GM19239 (cell line): ENCODE measurements at regions not wholly inside any gene's neighbourhood (a gene's known extent, or its start where the extent isn't known, plus 50 kb on each side); places are given as distances from the start of the nearest gene placed in this dataset.

ENCODE experiments used
- DNase-seq: peaks from one replicate; pipeline ENCODE4 v3.0.0; 2011; ENCODE audit warnings: low spot score; ENCODE audit not compliant: insufficient read length
- FAIRE-seq: peaks from 2 replicates; lab custom pipeline; 2011; peaks lifted over from hg19 to GRCh38; lab: Jason Lieb, UNC

DNA sequence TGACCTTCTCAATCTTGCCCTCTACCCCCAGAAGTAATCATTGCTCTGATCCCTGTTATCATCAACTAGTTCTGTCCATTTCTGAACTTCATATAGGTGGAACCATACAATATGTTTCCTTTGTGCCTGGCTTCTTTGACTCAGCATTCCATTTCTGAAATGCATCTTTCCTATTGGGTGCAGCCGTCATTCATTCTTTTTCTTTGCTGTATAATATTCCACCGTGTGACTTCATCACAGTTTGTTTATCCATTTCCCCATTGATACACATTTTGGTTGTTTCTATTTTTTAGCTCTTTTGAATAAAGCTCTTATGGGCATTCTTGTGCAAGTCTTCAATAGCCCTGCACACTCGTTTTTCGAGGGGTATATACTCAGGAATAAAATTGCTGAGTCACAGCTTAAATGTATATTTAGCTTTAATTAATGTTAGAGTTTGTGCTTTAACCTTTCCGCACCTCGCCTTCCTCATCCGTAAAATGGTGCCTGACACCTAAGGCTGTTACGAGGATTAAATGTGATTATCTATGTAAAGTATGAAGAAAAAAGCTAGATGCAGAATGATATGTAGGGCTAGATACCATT is 491.6 kb downstream of the MIAT start:
- FAIRE-seq (no peak), DNase-seq (no peak)

DNA sequence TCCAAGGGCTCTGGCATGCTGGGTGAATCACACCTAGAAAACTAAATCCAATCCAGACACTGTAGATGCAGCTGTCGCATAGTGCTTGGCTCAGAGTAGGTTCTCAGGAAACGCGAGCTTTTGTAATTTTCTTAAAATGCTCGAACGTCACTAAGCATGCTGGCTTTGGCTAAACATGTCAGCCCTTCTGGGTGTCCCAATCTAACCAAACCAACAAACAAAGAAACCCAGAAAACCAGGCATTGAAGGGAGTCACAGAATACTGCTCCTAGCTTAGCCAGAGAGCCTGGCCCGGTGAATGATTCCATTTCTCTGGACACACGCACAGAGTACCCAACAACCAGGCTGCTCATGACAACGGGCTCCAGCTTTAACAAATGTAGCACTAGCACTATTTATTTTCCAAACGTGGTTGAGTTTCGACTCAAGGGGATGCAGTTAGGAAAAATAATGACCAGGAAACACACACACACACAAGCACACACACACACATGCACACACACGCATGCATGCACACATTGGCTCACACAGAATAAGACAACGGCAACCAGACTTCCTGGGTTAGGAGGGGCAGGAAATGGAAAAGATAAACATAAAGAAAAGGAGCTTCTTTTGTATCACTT is 492.6 kb downstream of the MIAT start:
- DNase-seq (no peak), FAIRE-seq (no peak)

DNA sequence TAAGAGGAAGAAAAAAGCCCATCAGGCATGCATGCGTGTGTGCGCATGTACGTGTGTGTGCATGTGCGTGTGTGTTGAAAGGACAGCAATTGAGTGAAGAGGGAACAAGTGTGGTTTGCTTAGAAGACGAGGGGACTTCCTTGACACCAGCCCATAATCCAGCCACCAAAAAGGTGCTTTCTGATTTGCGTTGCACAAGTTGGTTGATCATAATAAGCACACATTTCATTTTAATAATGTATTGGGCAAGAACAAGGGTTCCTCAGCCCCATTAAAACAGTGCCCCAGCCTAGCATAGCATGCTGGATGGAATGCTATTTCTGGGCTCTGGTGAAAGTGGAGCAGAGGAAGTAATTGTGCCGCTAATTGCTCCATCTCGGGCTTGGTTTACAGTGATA is 493.2 kb downstream of the MIAT start:
- DNase-seq (no peak), FAIRE-seq (no peak)

DNA sequence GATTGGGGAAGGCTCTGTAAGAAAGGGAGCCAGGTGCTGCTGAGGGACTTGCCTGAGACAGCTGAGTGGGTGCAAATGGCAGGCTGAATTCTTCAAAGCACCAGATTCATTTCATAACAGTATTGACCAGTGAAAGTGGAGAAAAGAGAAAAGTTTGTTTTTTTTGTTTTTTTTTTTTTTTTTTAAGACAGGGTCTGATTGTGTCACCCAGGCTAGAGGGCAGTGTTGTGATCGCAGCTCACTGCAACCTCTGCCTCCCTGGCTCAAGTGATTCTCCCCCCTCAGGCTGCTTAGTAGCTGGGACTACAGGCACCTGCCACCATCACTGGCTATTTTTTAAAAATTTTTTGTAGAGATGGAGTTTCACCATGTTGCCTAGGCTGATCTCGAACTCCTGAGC is 494.0 kb downstream of the MIAT start:
- no peak for DNase-seq
- FAIRE-seq, result no peak

GRCh38 chr22:27152033-27152432 is 494.6 kb downstream of the MIAT start:
- no peak for FAIRE-seq
- DNase-seq, result no peak

DNA sequence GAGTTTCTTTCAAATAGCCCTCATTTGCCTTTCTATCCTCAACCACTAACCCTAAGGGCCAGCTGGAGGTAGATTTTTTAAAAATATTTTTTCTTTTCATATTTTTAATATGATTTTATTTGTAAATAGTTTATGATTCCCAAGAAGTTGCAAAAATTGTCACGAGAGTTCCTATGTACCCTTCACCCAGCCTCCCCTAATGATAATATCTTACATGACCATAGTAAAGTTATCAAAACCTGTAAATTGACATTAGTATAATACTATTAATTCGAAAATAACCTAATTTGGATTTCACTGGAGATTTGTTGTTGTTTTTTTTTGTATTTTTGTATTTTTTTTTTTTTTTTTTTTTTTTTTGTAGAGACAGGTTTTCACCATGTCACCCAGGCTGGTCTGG is 495.5 kb downstream of the MIAT start:
- DNase-seq (no peak), FAIRE-seq (no peak)

- FAIRE-seq (no peak), DNase-seq (no peak)
Observed at GRCh38 chr22:27153386-27153785, 496.0 kb downstream of the MIAT start.

DNA sequence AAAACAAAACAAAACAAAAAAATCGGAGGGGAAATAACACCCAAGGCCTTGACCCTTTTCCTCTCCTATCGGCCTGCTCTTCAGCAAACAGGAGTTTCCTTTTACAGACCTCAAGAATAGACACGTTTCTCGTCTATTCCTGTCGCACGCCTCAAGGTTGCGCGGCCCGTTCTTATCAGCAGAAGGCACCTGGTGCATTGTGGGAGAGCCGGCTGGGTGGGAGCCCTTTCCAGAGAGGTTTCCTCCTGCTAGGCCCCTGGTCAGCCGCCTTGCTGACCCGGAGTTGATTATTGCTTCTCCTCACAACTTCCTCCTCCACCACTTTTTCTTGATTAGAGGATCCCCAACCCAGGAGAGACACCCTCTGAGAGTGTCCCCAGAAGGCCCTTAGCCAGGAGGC is 497.3 kb downstream of the MIAT start:
- DNase-seq (no peak), FAIRE-seq (no peak)

DNA sequence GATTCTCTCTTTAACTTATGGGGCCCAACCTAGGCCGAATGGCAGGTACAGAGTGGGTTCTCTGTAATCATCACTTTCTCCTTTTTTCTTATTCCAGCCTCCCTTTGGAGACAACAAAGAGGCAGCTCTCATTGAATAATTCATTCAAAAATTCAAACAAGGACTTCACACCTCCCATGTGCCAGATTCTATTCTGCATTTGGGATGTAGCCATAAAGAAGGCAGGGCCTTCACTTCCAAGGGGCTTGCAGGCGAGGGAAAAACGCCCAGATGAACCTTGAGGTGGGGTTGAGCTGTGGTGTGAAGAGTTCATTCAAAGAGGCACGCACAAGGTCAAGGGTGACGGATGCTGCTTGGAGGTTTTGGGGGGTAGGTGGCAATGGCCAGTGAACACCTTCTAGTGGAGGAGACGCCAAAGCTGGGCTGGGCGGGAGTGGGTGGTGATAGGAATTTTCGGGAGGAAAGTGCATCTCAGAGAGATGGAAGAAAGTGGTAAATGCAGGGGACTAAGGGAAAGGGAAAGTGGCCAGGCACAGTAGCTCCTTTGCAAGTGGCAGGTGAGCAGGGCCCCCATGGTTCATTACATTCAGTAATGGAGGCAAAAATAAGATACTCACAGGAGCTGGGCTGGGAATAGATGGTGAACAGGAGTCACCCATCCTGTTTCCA is 499.6 kb downstream of the MIAT start:
- DNase-seq (no peak), FAIRE-seq (no peak)

DNA sequence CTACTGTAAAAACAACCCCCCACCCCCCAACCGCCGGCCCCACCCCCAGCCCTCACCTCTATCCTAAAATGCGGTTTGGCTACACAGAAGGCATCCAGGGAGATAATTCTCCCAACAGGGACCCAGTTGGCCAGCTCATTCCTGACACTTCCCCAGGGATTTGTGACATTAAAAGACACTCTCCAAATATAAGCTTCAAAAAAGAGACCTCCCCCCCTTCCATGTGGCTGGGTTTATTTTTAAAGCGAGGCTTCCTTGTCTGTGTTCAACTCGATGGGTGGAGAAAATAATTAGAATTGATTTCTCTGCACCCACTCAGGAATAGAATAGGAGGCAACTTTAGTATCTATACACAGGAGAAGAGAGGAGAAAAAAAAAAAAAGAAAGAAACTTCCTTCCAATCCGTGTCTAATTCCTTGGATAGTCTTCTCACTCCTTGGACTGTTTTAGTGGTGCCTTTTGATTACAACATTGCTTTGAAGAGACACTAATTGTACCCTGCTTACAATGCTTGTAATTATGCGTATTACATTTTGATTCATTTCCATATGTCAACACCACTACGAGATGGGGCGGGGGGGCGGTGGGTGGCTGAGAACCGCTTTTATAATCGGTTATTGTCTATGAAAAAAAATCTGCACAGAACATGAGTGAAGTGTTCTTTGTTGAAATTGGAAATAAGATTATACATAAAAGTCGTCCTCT is 500.4 kb downstream of the MIAT start:
- DNase-seq (no peak), FAIRE-seq (no peak)

DNA sequence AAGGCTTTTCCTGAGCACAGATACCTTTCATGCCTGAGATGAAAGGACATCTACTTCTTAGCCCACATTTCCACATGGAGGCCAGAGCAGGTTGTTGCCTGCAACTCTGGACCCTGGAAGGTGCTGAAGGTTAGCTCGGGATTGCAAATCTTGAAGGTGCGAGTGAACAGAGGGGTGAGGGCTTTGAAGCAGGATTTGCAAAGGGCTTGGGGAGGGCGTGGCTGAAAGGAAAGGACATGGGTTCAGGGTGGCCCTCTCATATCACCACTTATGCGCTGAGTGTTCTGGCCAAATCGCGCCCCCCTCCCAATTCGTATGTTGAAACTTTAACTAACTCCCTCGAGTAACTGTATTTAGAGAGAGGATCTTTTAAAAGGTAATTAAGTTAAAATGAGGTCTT is 501.6 kb downstream of the MIAT start:
- FAIRE-seq, result no peak
- no peak for DNase-seq

GRCh38 chr22:27159716-27160295 is 502.4 kb downstream of the MIAT start:
- FAIRE-seq (no peak), DNase-seq (no peak)

GRCh38 chr22:27163162-27164137 is 506.1 kb downstream of the MIAT start:
- no peak for DNase-seq
- FAIRE-seq, result no peak

GRCh38 chr22:27164781-27165503 is 507.6 kb downstream of the MIAT start:
- FAIRE-seq (no peak), DNase-seq (no peak)

- FAIRE-seq (no peak), DNase-seq (no peak)
Observed at GRCh38 chr22:27168681-27169080, 511.3 kb downstream of the MIAT start.

GRCh38 chr22:27170491-27170890 is 513.1 kb downstream of the MIAT start:
- DNase-seq (no peak), FAIRE-seq (no peak)

DNA sequence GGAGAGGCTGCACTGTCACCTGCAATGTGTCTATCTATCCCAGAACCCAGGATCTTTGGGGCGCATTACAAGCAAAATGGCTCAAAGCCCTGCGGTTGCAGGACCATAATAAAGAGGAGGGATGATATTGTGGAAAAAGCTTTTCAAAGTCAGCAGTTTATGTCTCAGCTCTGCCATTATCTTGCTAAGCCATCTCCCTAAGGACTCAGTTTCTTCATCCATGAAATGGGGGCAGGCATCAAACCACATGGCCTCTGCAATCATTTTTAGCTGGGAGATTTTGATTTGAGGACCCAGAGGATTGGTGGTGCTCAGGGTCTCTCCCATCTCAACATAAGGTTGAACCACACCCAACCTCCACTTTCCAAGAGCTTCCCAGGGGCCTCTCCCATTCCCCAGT is 513.8 kb downstream of the MIAT start:
- no peak for DNase-seq

DNA sequence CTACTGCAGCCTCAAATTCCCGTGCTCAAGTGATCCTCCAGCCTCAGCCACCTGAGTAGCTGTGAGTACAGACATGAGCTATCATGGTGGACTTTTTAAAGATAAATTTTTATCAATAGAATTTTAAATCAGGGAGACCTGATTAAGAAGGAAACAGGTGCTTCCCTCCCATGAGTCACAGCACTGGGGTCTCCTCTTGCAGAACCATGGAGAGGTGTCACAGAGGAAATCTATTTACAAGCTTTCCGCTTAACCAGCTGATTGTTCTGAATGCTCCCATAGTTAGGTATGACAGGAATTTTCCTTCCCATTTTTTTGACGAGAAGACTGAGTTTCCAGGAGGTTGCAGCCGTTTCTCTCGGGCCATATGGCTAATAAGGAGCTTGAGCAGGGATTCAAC is 516.1 kb downstream of the MIAT start:
- DNase-seq (no peak), FAIRE-seq (no peak)

More for the DNA sequence above, 513.8 kb downstream of the MIAT start:
- no peak for FAIRE-seq
